ENCODE measurements at regions not wholly inside any gene's neighbourhood (a gene's known extent, or its start where the extent isn't known, plus 50 kb on each side); places are given as distances from the start of the nearest gene placed in this dataset.

GRCh38 chr11:97432926-97433325 is 1043.1 kb downstream of the JRKL start:
- H3K27me3 Mint-ChIP-seq: no peaks in the 10 kb centered on the region
- ATAC-seq (replicated peaks) (no peak), DNase-seq (no peak)
- no peaks in the 10 kb centered on the region for H3K36me3 Mint-ChIP-seq
- no peaks in the 10 kb centered on the region for H3K4me1 Mint-ChIP-seq
- no peak overlapping the region for H3K4me3 Mint-ChIP-seq
- H3K9me3 Mint-ChIP-seq: no peaks in the 10 kb centered on the region
- no peak overlapping the region for H3K27ac Mint-ChIP-seq

DNA sequence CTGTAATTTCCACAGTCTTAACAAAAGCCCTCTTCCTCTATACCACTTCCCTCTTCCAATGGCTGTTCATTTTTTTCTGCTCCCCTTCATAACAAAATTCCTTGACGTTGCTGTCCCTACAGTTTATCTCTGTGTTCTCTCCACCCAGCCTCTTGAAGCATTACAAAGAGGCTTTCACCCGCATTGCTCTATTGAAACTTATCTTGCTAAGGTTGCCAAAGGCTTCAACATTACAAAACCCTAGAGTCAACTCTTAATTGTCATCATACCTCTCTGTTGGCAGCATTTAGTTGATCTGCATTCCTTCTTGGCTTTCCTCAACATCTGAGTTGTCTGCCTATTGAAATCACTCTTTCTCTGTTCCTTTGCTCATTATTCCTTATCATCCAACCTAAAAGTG is 1055.7 kb downstream of the JRKL start:
- no peak for DNase-seq
- Mint-ChIP-seq H3K27me3 (no peaks in the 10 kb centered on the region), H3K9me3 (peaks cover 2 to 12% of the 10 kb centered on the region in 2 donors), H3K4me1 (no peaks in the 10 kb centered on the region), H3K4me3 (no peak overlapping the region), H3K27ac (no peak overlapping the region), H3K36me3 (no peaks in the 10 kb centered on the region)
- no peak for ATAC-seq (replicated peaks)

- DNase-seq (no peak), ATAC-seq (replicated peaks) (no peak)
- Mint-ChIP-seq H3K4me1 (no peaks in the 10 kb centered on the region), H3K4me3 (no peak overlapping the region), H3K9me3 (peaks cover 0 to 7% of the 10 kb centered on the region in 2 donors), H3K27ac (no peak overlapping the region), H3K27me3 (no peaks in the 10 kb centered on the region), H3K36me3 (no peaks in the 10 kb centered on the region)
Measured at GRCh38 chr11:97451441-97451840, 1061.6 kb downstream of the JRKL start.

GRCh38 chr11:97454988-97455387 is 1065.2 kb downstream of the JRKL start:
- H3K27me3 Mint-ChIP-seq: no peaks in the 10 kb centered on the region
- no peak overlapping the region for H3K4me3 Mint-ChIP-seq
- DNase-seq (no peak), ATAC-seq (replicated peaks) (no peak)
- no peaks in the 10 kb centered on the region for H3K36me3 Mint-ChIP-seq
- H3K27ac Mint-ChIP-seq: no peak overlapping the region
- no peaks in the 10 kb centered on the region for H3K4me1 Mint-ChIP-seq
- peaks cover 4 to 7% of the 10 kb centered on the region in 2 donors for H3K9me3 Mint-ChIP-seq

DNA sequence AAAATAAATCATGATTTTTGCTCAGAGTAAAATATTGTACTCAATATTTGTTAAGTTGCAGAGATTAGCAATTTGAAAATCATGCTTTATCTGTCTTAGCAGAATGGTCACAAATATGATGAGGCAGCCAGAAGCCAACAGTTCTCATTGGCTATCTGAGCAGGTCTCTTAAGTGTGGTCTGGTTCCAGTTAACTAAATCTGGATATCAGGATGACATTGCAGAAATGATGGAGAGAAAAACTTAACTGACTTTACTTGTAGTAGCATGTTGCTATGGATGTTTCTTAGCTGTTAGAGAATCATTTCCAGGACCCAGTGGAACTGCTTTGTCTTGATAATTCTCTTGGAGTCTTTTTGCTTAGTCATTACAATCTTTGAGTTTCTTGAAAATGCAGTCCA is 1070.3 kb downstream of the JRKL start:
- no peak for DNase-seq
- Mint-ChIP-seq H3K9me3 (peaks cover 14 to 25% of the 10 kb centered on the region in 2 donors), H3K27me3 (no peaks in the 10 kb centered on the region), H3K4me3 (no peak overlapping the region), H3K36me3 (no peaks in the 10 kb centered on the region), H3K27ac (no peak overlapping the region), H3K4me1 (no peaks in the 10 kb centered on the region)
- no peak for ATAC-seq (replicated peaks)

DNA sequence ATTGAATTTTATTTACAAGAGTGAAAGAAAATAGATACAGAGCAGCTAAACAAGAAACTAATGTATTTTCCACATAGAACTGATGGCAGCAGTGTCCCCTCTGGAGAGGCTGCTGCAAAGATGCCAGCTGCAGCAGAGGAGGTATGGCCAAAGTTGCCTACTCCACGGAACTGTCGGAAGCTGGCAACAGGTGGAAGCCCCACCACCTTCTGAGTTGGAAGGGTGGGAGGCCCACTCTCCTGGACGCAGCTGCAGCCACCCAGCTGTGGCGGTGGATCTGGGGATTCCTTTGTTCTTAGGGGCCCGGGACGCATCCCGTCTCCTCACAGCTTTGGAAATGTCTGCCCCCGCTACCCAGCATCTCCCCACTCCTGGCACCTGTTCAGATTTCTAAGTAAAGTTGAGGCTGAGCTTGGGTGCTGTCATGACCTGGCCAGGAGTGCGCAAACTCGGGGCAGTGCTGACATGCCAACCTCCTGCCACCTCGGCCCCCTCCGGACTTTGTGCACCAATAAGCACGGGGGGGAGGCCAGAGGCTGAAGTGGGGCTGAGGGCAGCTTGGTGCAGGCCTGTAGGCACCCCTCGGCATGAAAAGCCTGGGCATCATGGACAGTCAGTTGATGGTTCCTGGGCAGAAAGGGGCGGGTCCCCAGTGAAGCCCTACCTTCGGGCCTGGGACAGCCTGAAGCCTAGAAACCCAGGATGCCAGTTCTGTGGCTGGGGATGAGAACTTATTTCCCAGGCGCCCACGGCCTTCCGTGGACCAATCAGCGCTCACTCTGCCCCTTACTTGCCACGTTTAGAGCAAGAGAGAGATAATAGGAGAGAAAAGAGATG is 1071.4 kb downstream of the JRKL start:
- H3K36me3 Mint-ChIP-seq: no peaks in the 10 kb centered on the region
- peaks cover 14 to 25% of the 10 kb centered on the region in 2 donors for H3K9me3 Mint-ChIP-seq
- no peak overlapping the region for H3K27ac Mint-ChIP-seq
- H3K27me3 Mint-ChIP-seq: no peaks in the 10 kb centered on the region
- DNase-seq (no peak), ATAC-seq (replicated peaks) (no peak)
- no peaks in the 10 kb centered on the region for H3K4me1 Mint-ChIP-seq
- H3K4me3 Mint-ChIP-seq: no peak overlapping the region

DNA sequence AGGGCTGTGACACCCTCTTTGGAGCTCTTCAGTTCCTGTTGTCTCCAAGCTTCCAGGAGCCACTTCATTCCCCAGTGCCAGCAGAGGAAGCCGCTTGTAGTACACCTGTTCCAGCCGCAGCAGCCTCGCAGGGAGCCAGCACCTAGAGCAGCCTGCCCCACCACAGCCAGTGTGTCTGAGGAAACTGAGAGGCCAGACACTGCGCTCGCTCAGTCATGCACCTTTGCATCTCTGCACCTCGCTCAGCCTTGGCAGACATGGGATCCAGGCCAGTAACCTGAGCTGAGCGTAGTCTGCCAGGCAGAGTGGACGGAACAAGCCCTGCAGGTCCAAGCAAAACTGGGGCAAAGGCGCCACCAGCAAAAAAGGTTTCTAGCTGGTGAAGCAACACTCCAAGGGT is 1072.1 kb downstream of the JRKL start:
- Mint-ChIP-seq H3K4me3 (no peak overlapping the region), H3K36me3 (no peaks in the 10 kb centered on the region), H3K27ac (no peak overlapping the region), H3K9me3 (peaks cover 16 to 25% of the 10 kb centered on the region in 2 donors), H3K4me1 (no peaks in the 10 kb centered on the region), H3K27me3 (no peaks in the 10 kb centered on the region)
- DNase-seq (no peak), ATAC-seq (replicated peaks) (no peak)

DNA sequence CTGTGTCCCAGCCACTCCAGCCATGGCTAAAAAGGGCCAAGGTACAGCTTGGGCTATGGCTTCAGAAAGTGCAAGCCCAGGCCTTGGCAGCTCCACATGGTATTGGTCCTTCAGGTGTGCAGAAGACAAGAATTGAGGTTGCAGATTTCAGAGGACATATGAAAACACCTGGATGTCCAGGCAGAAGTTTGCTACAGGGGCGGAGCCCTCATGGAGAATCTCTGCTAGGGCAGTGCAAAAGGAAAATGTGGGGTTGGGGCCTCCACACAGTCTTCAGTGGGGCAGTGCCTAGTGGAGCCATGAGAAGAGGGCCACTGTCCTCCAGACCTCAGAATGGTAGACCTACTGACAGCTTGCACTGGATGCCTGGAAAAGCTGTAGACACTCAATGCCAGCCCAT is 1074.1 kb downstream of the JRKL start:
- Mint-ChIP-seq H3K4me3 (no peak overlapping the region), H3K4me1 (no peaks in the 10 kb centered on the region), H3K36me3 (no peaks in the 10 kb centered on the region), H3K27me3 (no peaks in the 10 kb centered on the region), H3K27ac (no peak overlapping the region), H3K9me3 (peaks cover 16 to 25% of the 10 kb centered on the region in 2 donors)
- DNase-seq (no peak), ATAC-seq (replicated peaks) (no peak)

DNA sequence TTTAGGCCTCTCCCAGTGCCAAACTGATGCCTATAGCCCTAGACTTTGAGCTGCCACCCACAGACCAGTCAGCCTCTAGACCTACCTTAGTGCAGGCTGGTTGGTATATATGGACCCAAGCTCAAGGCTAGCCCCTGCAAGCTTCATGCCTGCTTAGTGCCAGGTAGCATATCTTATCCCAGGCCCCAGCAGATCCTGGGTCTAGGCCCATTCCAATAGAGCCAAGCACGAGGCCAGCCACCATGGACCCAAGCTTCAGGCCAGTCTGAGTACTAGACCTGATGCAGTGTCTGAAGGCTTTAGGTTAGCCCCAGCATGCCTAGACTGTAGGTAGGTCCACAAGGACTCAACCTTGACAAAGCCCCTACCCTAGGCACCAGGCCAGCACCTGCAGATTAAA is 1081.7 kb downstream of the JRKL start:
- DNase-seq (no peak), ATAC-seq (replicated peaks) (no peak)
- no peaks in the 10 kb centered on the region for H3K4me1 Mint-ChIP-seq
- no peaks in the 10 kb centered on the region for H3K36me3 Mint-ChIP-seq
- peaks cover 14 to 18% of the 10 kb centered on the region in 2 donors for H3K9me3 Mint-ChIP-seq
- no peak overlapping the region for H3K4me3 Mint-ChIP-seq
- H3K27ac Mint-ChIP-seq: no peak overlapping the region
- H3K27me3 Mint-ChIP-seq: no peaks in the 10 kb centered on the region

- H3K4me1 Mint-ChIP-seq: no peaks in the 10 kb centered on the region
- peaks cover 8 to 9% of the 10 kb centered on the region in 2 donors for H3K9me3 Mint-ChIP-seq
- no peaks in the 10 kb centered on the region for H3K36me3 Mint-ChIP-seq
- DNase-seq (no peak), ATAC-seq (replicated peaks) (no peak)
- no peak overlapping the region for H3K4me3 Mint-ChIP-seq
- H3K27ac Mint-ChIP-seq: no peak overlapping the region
- H3K27me3 Mint-ChIP-seq: no peaks in the 10 kb centered on the region
Measured at GRCh38 chr11:97487387-97487786, 1097.6 kb downstream of the JRKL start.

- H3K27me3 Mint-ChIP-seq: no peaks in the 10 kb centered on the region
- peaks cover 6 to 11% of the 10 kb centered on the region in 2 donors for H3K9me3 Mint-ChIP-seq
- no peak overlapping the region for H3K27ac Mint-ChIP-seq
- ATAC-seq (replicated peaks): no peak
- no peak overlapping the region for H3K4me3 Mint-ChIP-seq
- H3K4me1 Mint-ChIP-seq: no peaks in the 10 kb centered on the region
- DNase-seq: no peak
- H3K36me3 Mint-ChIP-seq: no peaks in the 10 kb centered on the region
Measured at GRCh38 chr11:97498891-97499290, 1109.1 kb downstream of the JRKL start.

DNA sequence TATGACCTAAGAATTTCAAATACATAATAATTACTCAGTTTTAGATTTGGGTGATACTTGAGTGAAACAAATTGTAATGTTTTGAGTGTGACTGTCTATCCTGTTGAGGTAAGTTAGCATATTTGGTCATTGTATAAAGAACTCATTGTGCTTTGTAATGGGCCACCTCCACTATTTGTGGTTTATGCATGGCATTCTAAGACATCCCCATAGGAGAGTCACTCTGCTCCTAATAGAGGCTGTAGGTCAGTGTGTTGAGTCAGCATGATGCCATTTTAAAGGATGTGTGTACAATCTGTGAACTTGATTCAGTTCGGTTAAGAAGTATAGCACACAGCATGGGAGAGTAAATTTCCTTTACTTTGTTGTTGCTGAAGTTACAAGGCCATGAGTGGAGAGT is 1112.4 kb downstream of the JRKL start:
- Mint-ChIP-seq H3K27ac (no peak overlapping the region), H3K9me3 (peaks cover 3 to 6% of the 10 kb centered on the region in 2 donors), H3K4me3 (no peak overlapping the region), H3K27me3 (no peaks in the 10 kb centered on the region), H3K36me3 (no peaks in the 10 kb centered on the region), H3K4me1 (no peaks in the 10 kb centered on the region)
- ATAC-seq (replicated peaks) (no peak), DNase-seq (no peak)

DNA sequence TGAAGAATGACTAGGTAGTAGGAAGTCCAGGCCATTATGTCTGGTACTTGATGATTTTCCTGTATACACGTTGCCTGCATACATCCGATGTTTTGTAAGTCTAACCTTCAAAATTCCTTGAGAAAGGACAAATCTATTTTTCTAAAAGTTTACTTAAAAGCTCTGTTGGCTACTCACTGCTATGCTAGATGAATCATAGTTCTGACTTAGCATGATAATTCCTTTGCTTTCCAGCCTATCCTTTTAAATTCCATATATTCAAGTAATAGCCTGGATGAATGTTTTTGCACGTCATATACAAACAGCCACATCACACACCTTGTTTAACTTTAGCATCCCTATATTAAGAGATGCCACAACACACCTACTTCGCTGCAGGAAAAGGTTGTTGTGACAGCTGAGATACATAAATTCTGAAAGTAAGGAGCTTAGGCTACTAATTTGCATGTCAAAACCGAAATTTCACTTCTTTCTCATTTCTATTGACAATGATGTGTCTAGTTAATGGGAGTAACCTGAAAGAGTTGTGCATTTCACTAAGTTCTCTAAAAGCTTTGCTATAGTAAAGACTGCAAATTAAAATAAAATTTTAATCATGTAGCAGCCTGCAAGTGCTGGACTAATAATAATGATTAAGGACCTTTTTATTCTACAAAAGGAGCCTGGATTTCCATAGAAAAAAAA is 1116.4 kb downstream of the JRKL start:
- Mint-ChIP-seq H3K9me3 (peaks cover 5 to 9% of the 10 kb centered on the region in 2 donors), H3K4me1 (no peaks in the 10 kb centered on the region), H3K27ac (no peak overlapping the region), H3K36me3 (no peaks in the 10 kb centered on the region), H3K27me3 (no peaks in the 10 kb centered on the region), H3K4me3 (no peak overlapping the region)
- ATAC-seq (replicated peaks): no peak
- no peak for DNase-seq

DNA sequence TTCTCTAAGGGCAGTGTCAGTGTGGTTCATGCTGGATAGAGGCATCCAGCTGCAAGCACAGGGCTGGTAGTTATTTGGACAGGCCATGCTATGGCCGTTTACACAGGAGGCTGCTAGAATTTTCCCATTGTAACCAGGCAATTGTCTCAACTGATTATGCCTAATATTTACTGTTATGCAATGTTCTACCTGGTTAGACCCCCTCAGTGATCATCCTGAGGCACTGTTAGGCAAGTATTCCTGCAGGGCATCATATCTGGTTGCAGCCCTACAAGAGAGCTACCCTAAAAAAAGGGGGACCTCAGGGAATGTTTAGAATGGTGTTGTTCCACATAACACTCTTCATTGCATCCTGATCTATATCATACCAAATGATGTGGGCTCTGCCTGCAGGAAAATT is 1124.6 kb downstream of the JRKL start:
- Mint-ChIP-seq H3K4me1 (no peaks in the 10 kb centered on the region), H3K27me3 (no peaks in the 10 kb centered on the region), H3K36me3 (no peaks in the 10 kb centered on the region), H3K4me3 (no peak overlapping the region), H3K27ac (no peak overlapping the region), H3K9me3 (peaks cover 6 to 7% of the 10 kb centered on the region in 2 donors)
- no peak for ATAC-seq (replicated peaks)
- DNase-seq: no peak

DNA sequence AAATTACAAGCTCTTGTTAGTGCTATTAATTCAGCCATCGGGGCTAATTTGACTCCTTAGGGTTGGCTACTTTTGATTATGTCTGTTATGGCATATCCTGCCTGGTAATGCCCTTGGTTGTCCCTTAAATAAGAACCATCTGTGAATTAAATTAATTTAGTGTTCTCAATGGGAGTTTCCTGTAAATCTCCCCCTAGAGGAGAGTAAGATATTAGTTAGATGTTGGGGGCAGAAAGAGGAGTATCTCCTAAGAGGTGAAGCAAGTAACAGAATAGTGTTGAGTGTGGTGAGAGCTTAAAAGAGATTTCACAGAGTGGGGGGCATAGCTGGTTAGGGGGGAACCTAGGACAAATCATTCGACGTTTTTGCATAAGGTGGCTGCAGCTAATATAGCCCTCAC is 1126.9 kb downstream of the JRKL start:
- no peak overlapping the region for H3K4me3 Mint-ChIP-seq
- no peaks in the 10 kb centered on the region for H3K36me3 Mint-ChIP-seq
- no peaks in the 10 kb centered on the region for H3K27me3 Mint-ChIP-seq
- no peak overlapping the region for H3K27ac Mint-ChIP-seq
- no peaks in the 10 kb centered on the region for H3K4me1 Mint-ChIP-seq
- H3K9me3 Mint-ChIP-seq: peaks cover 6 to 9% of the 10 kb centered on the region in 2 donors
- ATAC-seq (replicated peaks) (no peak), DNase-seq (no peak)
